ENCODE measurements at regions not wholly inside any gene's neighbourhood (a gene's known extent, or its start where the extent isn't known, plus 50 kb on each side); places are given as distances from the start of the nearest gene placed in this dataset.

GRCh38 chr1:55888685-55889317, 673.6 kb upstream of the USP24 start:
- Histone ChIP-seq H3K9ac (ENCODE audit: low read length) (no peak overlapping the region), H3K9me3 (ENCODE audit: low read length) (no peaks in the 10 kb centered on the region), H3K4me3 (ENCODE audit: low read depth, low read length, poor library complexity, severe bottlenecking) (no peak overlapping the region), H3K4me1 (ENCODE audit: insufficient read depth, low read length, severe bottlenecking) (no peaks in the 10 kb centered on the region), H3K9me2 (ENCODE audit: low read depth, low read length) (no peaks in the 10 kb centered on the region), H3K79me2 (ENCODE audit: insufficient read depth, low read length) (no peaks in the 10 kb centered on the region), H3K27me3 (ENCODE audit: insufficient read depth, low read length) (no peaks in the 10 kb centered on the region), H2AFZ (ENCODE audit: low read length) (no peak overlapping the region), H3F3A (ENCODE audit: insufficient read depth, low read length) (no peaks in the 10 kb centered on the region), H4K20me1 (ENCODE audit: insufficient read depth, low read length) (no peaks in the 10 kb centered on the region), H3K4me2 (ENCODE audit: low read length) (no peak overlapping the region), H3K36me3 (ENCODE audit: insufficient read depth, low read length) (no peaks in the 10 kb centered on the region), H3K27ac (ENCODE audit: low read depth, low read length, poor library complexity, severe bottlenecking) (no peak overlapping the region)
- TF ChIP-seq CTCF (IDR thresholded peaks at IDR 0.05; ENCODE audit: low read length) (no peak), EZH2 (IDR thresholded peaks at IDR 0.05; ENCODE audit: borderline replicate concordance, low read length) (no peak)

GRCh38 chr1:55886856-55887712, 671.9 kb upstream of the USP24 start:
- H3K4me2 ChIP-seq (ENCODE audit: low read length) = no peak overlapping the region
- H3K36me3 ChIP-seq (ENCODE audit: insufficient read depth, low read length) = no peaks in the 10 kb centered on the region
- H2AFZ ChIP-seq (ENCODE audit: low read length) = no peak overlapping the region
- no peak overlapping the region for H3K27ac ChIP-seq (ENCODE audit: low read depth, low read length, poor library complexity, severe bottlenecking)
- H3K27me3 ChIP-seq (ENCODE audit: insufficient read depth, low read length) = no peaks in the 10 kb centered on the region
- no peaks in the 10 kb centered on the region for H3K79me2 ChIP-seq (ENCODE audit: insufficient read depth, low read length)
- H3K4me3 ChIP-seq (ENCODE audit: low read depth, low read length, poor library complexity, severe bottlenecking) = no peak overlapping the region
- no peaks in the 10 kb centered on the region for H3K9me2 ChIP-seq (ENCODE audit: low read depth, low read length)
- H3K4me1 ChIP-seq (ENCODE audit: insufficient read depth, low read length, severe bottlenecking) = no peaks in the 10 kb centered on the region
- H3K9me3 ChIP-seq (ENCODE audit: low read length) = no peaks in the 10 kb centered on the region
- no peaks in the 10 kb centered on the region for H4K20me1 ChIP-seq (ENCODE audit: insufficient read depth, low read length)
- H3K9ac ChIP-seq (ENCODE audit: low read length) = no peak overlapping the region
- no peaks in the 10 kb centered on the region for H3F3A ChIP-seq (ENCODE audit: insufficient read depth, low read length)
- TF ChIP-seq EZH2 (IDR thresholded peaks at IDR 0.05; ENCODE audit: borderline replicate concordance, low read length) (no peak), CTCF (IDR thresholded peaks at IDR 0.05; ENCODE audit: low read length) (no peak)

- no peaks in the 10 kb centered on the region for H3F3A ChIP-seq (ENCODE audit: insufficient read depth, low read length)
- H3K79me2 ChIP-seq (ENCODE audit: insufficient read depth, low read length) = no peaks in the 10 kb centered on the region
- no peak overlapping the region for H3K4me2 ChIP-seq (ENCODE audit: low read length)
- no peak overlapping the region for H3K9ac ChIP-seq (ENCODE audit: low read length)
- H3K36me3 ChIP-seq (ENCODE audit: insufficient read depth, low read length) = no peaks in the 10 kb centered on the region
- H2AFZ ChIP-seq (ENCODE audit: low read length) = no peak overlapping the region
- no peaks in the 10 kb centered on the region for H4K20me1 ChIP-seq (ENCODE audit: insufficient read depth, low read length)
- no peaks in the 10 kb centered on the region for H3K9me3 ChIP-seq (ENCODE audit: low read length)
- H3K4me1 ChIP-seq (ENCODE audit: insufficient read depth, low read length, severe bottlenecking) = no peaks in the 10 kb centered on the region
- no peak overlapping the region for H3K27ac ChIP-seq (ENCODE audit: low read depth, low read length, poor library complexity, severe bottlenecking)
- H3K9me2 ChIP-seq (ENCODE audit: low read depth, low read length) = no peaks in the 10 kb centered on the region
- H3K27me3 ChIP-seq (ENCODE audit: insufficient read depth, low read length) = no peaks in the 10 kb centered on the region
- TF ChIP-seq CTCF (IDR thresholded peaks at IDR 0.05; ENCODE audit: low read length) (no peak), EZH2 (IDR thresholded peaks at IDR 0.05; ENCODE audit: borderline replicate concordance, low read length) (no peak)
- H3K4me3 ChIP-seq (ENCODE audit: low read depth, low read length, poor library complexity, severe bottlenecking) = no peak overlapping the region
Measured at GRCh38 chr1:55885619-55886018, 670.5 kb upstream of the USP24 start.
